GM19455 (cell line): ENCODE measurements at regions not wholly inside any gene's neighbourhood (a gene's known extent, or its start where the extent isn't known, plus 50 kb on each side); places are given as distances from the start of the nearest gene placed in this dataset.

ENCODE experiments used
- ATAC-seq: cut with Tn5 transposase; IDR thresholded peaks from one replicate; pipeline ENCODE4 v1.9.1; 2021; ENCODE audit not compliant: unreplicated experiment

- no peak for ATAC-seq
These were observed 704.4 kb downstream of the UTRN start for GRCh38 chr6:144989319-144990107.

- ATAC-seq = no peak
These were observed 705.6 kb downstream of the UTRN start for GRCh38 chr6:144990784-144991183.

GRCh38 chr6:144993870-144994269, 708.7 kb downstream of the UTRN start:
- no peak for ATAC-seq

- no peak for ATAC-seq
These were observed 712.9 kb downstream of the UTRN start for GRCh38 chr6:144997996-144998395.

- ATAC-seq = no peak
These were observed 714.0 kb downstream of the UTRN start for GRCh38 chr6:144999127-144999526.

- no peak for ATAC-seq
These were observed 718.0 kb downstream of the UTRN start for GRCh38 chr6:145003145-145003544.

GRCh38 chr6:145006914-145007313, 721.8 kb downstream of the UTRN start:
- ATAC-seq = no peak

- no peak for ATAC-seq
These were observed 723.6 kb downstream of the UTRN start for GRCh38 chr6:145008715-145009114.

- ATAC-seq = no peak
These were observed 724.6 kb downstream of the UTRN start for GRCh38 chr6:145009711-145010110.

GRCh38 chr6:145012039-145012662, 723.2 kb downstream of the EPM2A start:
- ATAC-seq = no peak

- peak; percentile 97 for ATAC-seq
These were observed 719.4 kb downstream of the EPM2A start for GRCh38 chr6:145015739-145016558.

- no peak for ATAC-seq
These were observed 718.3 kb downstream of the EPM2A start for GRCh38 chr6:145017051-145017450.

- no peak for ATAC-seq
These were observed 717.8 kb downstream of the EPM2A start for GRCh38 chr6:145017516-145017915.

- ATAC-seq = no peak
These were observed 717.3 kb downstream of the EPM2A start for GRCh38 chr6:145018027-145018426.

GRCh38 chr6:145020114-145020513, 715.2 kb downstream of the EPM2A start:
- no peak for ATAC-seq

- ATAC-seq = no peak
These were observed 714.8 kb downstream of the EPM2A start for GRCh38 chr6:145020543-145020942.

GRCh38 chr6:145022199-145022796, 713.0 kb downstream of the EPM2A start:
- ATAC-seq = no peak

- ATAC-seq = no peak
These were observed 712.1 kb downstream of the EPM2A start for GRCh38 chr6:145023116-145023726.

GRCh38 chr6:145025488-145025887, 709.8 kb downstream of the EPM2A start:
- no peak for ATAC-seq

GRCh38 chr6:145026267-145026679, 709.0 kb downstream of the EPM2A start:
- no peak for ATAC-seq
